ENCODE measurements at regions not wholly inside any gene's neighbourhood (a gene's known extent, or its start where the extent isn't known, plus 50 kb on each side); places are given as distances from the start of the nearest gene placed in this dataset.

GRCh38 chr3:66948041-66948440 lies 50.1 kb upstream of the KBTBD8 start:
- no peak overlapping the region for H3K4me3 ChIP-seq
- no peaks in the 10 kb centered on the region for H3K27me3 ChIP-seq
- 87 to 89% (median 88%) methylated on average over 2 of the region's 2 CpGs for WGBS, 4 donors
- no peaks in the 10 kb centered on the region for H3K36me3 ChIP-seq (replicated peaks in 1 of 2)
- DNase-seq: no peak
- intact Hi-C loops (cut with DNase I): no loop called here
- H3K27ac ChIP-seq: no peak overlapping the region
- no peaks in the 10 kb centered on the region for H3K4me1 ChIP-seq (replicated peaks in 1 of 2)
- no peak for TF ChIP-seq CTCF (IDR thresholded peaks at IDR 0.05)
- no peaks in the 10 kb centered on the region for H3K9me3 ChIP-seq (replicated peaks in 1 of 3)

Small RNAs in the stretch of these regions (small RNA-seq; reads per million reads assigned to genes)
- 0 reads per million in 2 donors for gene RPL21P41

All from adrenal gland (tissue), 9 donors.